CD4-positive, CD25-positive, alpha-beta regulatory T cell (primary cell): ENCODE measurements at regions not wholly inside any gene's neighbourhood (a gene's known extent, or its start where the extent isn't known, plus 50 kb on each side); places are given as distances from the start of the nearest gene placed in this dataset.

Experiments used
- ATAC-seq, 2 donors: fragments of 150-1000 bp; cut with Tn5 transposase; one replicate each; pipeline ENCODE4 v1.10.0; 2021; ENCODE audit warnings: low read depth in 2 of 2, moderate number of reproducible peaks in 2 of 2, moderate library complexity in 1 of 2
- DNase-seq, 3 donors: peaks; one replicate each; pipeline versions ENCODE4 v3.0.0 to v3.0.0-alpha.2; 2012 to 2022; ENCODE audit warnings: mixed read lengths in 1 of 3
- H3K27ac ChIP-seq: one replicate; pipeline ENCODE4 v1.7.0; 2013; ENCODE audit warnings: mild to moderate bottlenecking, low read length; ENCODE audit not compliant: insufficient read depth, poor library complexity, severe bottlenecking
- H3K27me3 ChIP-seq: one replicate; pipeline ENCODE4 v1.7.0; 2013; ENCODE audit warnings: low read length; ENCODE audit not compliant: control insufficient read depth, insufficient read depth
- H3K36me3 ChIP-seq: one replicate; pipeline ENCODE4 v1.7.0; 2013; ENCODE audit warnings: mild to moderate bottlenecking, low read length, moderate library complexity; ENCODE audit not compliant: control insufficient read depth, insufficient read depth
- H3K4me1 ChIP-seq: 2 replicates; pipeline ENCODE4 v1.7.0; 2013; ENCODE audit warnings: mild to moderate bottlenecking, low read length; ENCODE audit not compliant: insufficient read depth, control insufficient read depth, poor library complexity, severe bottlenecking
- H3K4me3 ChIP-seq: one replicate; pipeline ENCODE4 v1.7.0; 2013; ENCODE audit warnings: low read depth, mild to moderate bottlenecking, low read length, moderate library complexity
- H3K9me3 ChIP-seq, 2 experiments: 1 replicate in 1 of 2; 2 replicates in 1 of 2; pipeline ENCODE4 v1.7.0; 2013; ENCODE audit warnings: low read length in 2 of 2, mild to moderate bottlenecking in 1 of 2, moderate library complexity in 1 of 2; ENCODE audit not compliant: control insufficient read depth in 2 of 2
- H3K27ac Mint-ChIP-seq, 3 donors: one replicate each; pipeline ENCODE4 v1.8.0; 2020 to 2022; ENCODE audit warnings: mild to moderate bottlenecking in 3 of 3, mixed read lengths in 3 of 3, moderate library complexity in 2 of 3
- H3K27me3 Mint-ChIP-seq: one replicate; pipeline ENCODE4 v1.8.0; 2022; ENCODE audit warnings: mild to moderate bottlenecking, mixed read lengths
- H3K36me3 Mint-ChIP-seq: one replicate; pipeline ENCODE4 v1.8.0; 2020; ENCODE audit warnings: mixed read lengths
- H3K4me1 Mint-ChIP-seq, 4 donors: one replicate each; pipeline ENCODE4 v1.8.0; 2020 to 2022; ENCODE audit warnings: mixed read lengths in 4 of 4, mild to moderate bottlenecking in 1 of 4
- H3K4me3 Mint-ChIP-seq, 4 donors: one replicate each; pipeline ENCODE4 v1.8.0; 2020 to 2022; ENCODE audit warnings: mild to moderate bottlenecking in 4 of 4, mixed read lengths in 4 of 4, moderate library complexity in 3 of 4
- H3K9me3 Mint-ChIP-seq, 7 donors: one replicate each; pipeline ENCODE4 v1.8.0; 2020 to 2022; ENCODE audit warnings: mixed read lengths in 7 of 7, mild to moderate bottlenecking in 3 of 7, moderate library complexity in 2 of 7

GRCh38 chr6:84372290-84372689, 144.8 kb upstream of the CEP162 start:
- Mint-ChIP-seq H3K4me3 (no peak overlapping the region), H3K27ac (no peak overlapping the region), H3K4me1 (no peaks in the 10 kb centered on the region), H3K36me3 (no peaks in the 10 kb centered on the region), H3K27me3 (no peaks in the 10 kb centered on the region), H3K9me3 (peaks cover 0 to 9% (median 3%) of the 10 kb centered on the region in 7 donors)
- H3K4me1 ChIP-seq: no peaks in the 10 kb centered on the region
- no peaks in the 10 kb centered on the region for H3K27me3 ChIP-seq
- H3K36me3 ChIP-seq: no peaks in the 10 kb centered on the region
- DNase-seq (no peak), ATAC-seq (no peak)
- no peaks in the 10 kb centered on the region for H3K9me3 ChIP-seq
- no peak overlapping the region for H3K4me3 ChIP-seq
- no peak overlapping the region for H3K27ac ChIP-seq

DNA sequence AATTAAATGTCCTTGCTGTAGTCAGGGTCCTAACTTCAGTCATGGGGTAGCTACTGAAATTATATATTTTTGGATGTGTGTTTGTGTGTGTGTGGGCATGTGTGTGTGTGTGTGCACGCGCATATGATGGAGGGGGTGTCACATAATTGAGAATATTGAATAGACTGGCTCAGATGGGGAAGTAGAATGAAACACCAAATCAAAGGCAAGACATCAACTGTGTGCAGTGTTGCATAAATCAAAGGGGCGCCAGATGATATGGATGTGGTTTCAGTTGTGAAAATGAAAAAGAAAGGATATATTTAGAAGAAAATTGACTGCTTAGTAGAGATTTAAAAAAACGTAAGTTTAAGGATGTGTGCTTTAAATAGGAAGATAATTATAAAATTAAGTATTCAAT, 144.2 kb upstream of the CEP162 start:
- no peak for ATAC-seq
- H3K4me1 Mint-ChIP-seq: no peaks in the 10 kb centered on the region
- no peaks in the 10 kb centered on the region for H3K9me3 ChIP-seq

GRCh38 chr6:84362193-84362821, 134.9 kb upstream of the CEP162 start:
- ATAC-seq (no peak), DNase-seq (no peak)
- H3K4me3 ChIP-seq: no peak overlapping the region
- H3K36me3 ChIP-seq: no peaks in the 10 kb centered on the region
- Mint-ChIP-seq H3K36me3 (no peaks in the 10 kb centered on the region), H3K4me3 (no peak overlapping the region), H3K4me1 (no peaks in the 10 kb centered on the region), H3K9me3 (peaks cover 0 to 2% (median 0%) of the 10 kb centered on the region in 7 donors), H3K27me3 (no peaks in the 10 kb centered on the region), H3K27ac (no peak overlapping the region)
- H3K9me3 ChIP-seq: no peaks in the 10 kb centered on the region
- H3K27ac ChIP-seq: no peak overlapping the region
- no peaks in the 10 kb centered on the region for H3K27me3 ChIP-seq
- H3K4me1 ChIP-seq: no peaks in the 10 kb centered on the region

More for the DNA sequence above, 144.2 kb upstream of the CEP162 start:
- Histone ChIP-seq H3K4me1 (no peaks in the 10 kb centered on the region), H3K36me3 (no peaks in the 10 kb centered on the region), H3K4me3 (no peak overlapping the region), H3K27me3 (no peaks in the 10 kb centered on the region), H3K27ac (no peak overlapping the region)
- Mint-ChIP-seq H3K27ac (no peak overlapping the region), H3K36me3 (no peaks in the 10 kb centered on the region), H3K4me3 (no peak overlapping the region), H3K27me3 (no peaks in the 10 kb centered on the region), H3K9me3 (peaks cover 0 to 7% (median 3%) of the 10 kb centered on the region in 7 donors)
- DNase-seq: no peak

DNA sequence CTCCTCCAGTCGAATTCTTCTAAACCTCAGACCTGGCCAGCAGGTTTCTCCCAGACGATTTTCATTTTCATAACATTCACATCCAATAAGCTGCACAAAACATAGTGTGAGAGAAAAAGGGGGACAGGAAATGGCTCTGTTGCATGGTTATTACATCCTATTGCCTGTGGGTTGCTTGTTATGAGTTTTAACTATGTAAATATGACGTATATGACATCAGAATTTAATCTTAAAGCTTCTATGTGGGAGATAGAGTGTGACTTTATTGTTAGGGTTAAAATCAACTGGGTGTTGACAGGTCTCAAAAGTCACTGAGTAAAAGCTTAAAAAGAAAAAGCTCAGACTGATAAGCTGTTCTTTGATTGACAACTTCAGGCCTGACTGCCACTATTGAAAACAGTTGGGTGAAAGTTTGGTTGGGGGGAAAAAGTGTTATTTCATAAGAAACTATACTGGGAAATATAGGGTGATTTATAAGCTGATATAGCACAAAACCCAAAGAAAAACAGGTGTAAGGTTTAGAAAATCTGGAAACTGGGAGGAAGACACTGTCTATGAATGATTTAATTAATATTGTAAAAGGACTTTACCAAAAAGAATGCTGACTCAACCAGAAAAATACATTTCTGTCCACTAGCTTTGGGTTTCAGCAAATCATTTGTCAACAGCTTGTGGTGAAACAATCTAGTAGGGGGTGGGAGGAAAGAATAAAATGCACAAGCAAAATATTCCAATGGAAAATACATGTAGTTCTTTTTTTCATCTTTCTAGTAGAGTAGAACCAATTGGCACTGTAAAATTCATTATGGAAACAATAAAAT, 134.1 kb upstream of the CEP162 start:
- Mint-ChIP-seq H3K4me3 (no peak overlapping the region), H3K9me3 (peaks cover 0 to 2% (median 0%) of the 10 kb centered on the region in 7 donors), H3K27ac (no peak overlapping the region), H3K4me1 (no peaks in the 10 kb centered on the region), H3K36me3 (no peaks in the 10 kb centered on the region), H3K27me3 (no peaks in the 10 kb centered on the region)
- no peak overlapping the region for H3K27ac ChIP-seq
- H3K4me1 ChIP-seq: no peaks in the 10 kb centered on the region
- DNase-seq (no peak), ATAC-seq (no peak)
- H3K27me3 ChIP-seq: no peaks in the 10 kb centered on the region
- H3K4me3 ChIP-seq: no peak overlapping the region
- no peaks in the 10 kb centered on the region for H3K36me3 ChIP-seq
- no peaks in the 10 kb centered on the region for H3K9me3 ChIP-seq

- no peaks in the 10 kb centered on the region for H3K4me1 ChIP-seq
- H3K4me3 ChIP-seq: no peak overlapping the region
- DNase-seq (no peak), ATAC-seq (no peak)
- no peaks in the 10 kb centered on the region for H3K36me3 ChIP-seq
- no peaks in the 10 kb centered on the region for H3K4me1 Mint-ChIP-seq
- H3K27me3 ChIP-seq: no peaks in the 10 kb centered on the region
- no peak overlapping the region for H3K27ac ChIP-seq
- H3K9me3 ChIP-seq: no peaks in the 10 kb centered on the region
- peaks cover 0 to 2% (median 0%) of the 10 kb centered on the region in 7 donors for H3K9me3 Mint-ChIP-seq
- no peaks in the 10 kb centered on the region for H3K36me3 Mint-ChIP-seq
- H3K27me3 Mint-ChIP-seq: no peaks in the 10 kb centered on the region
- H3K4me3 Mint-ChIP-seq: no peak overlapping the region
- H3K27ac Mint-ChIP-seq: no peak overlapping the region
Measured at GRCh38 chr6:84360039-84360438, 132.6 kb upstream of the CEP162 start.

- ATAC-seq (no peak), DNase-seq (no peak)
- Mint-ChIP-seq H3K36me3 (no peaks in the 10 kb centered on the region), H3K9me3 (peaks cover 0 to 2% (median 0%) of the 10 kb centered on the region in 7 donors), H3K27me3 (no peaks in the 10 kb centered on the region), H3K4me1 (no peaks in the 10 kb centered on the region), H3K4me3 (no peak overlapping the region), H3K27ac (no peak overlapping the region)
- no peaks in the 10 kb centered on the region for H3K36me3 ChIP-seq
- H3K27me3 ChIP-seq: no peaks in the 10 kb centered on the region
- H3K4me3 ChIP-seq: no peak overlapping the region
- no peak overlapping the region for H3K27ac ChIP-seq
- no peaks in the 10 kb centered on the region for H3K4me1 ChIP-seq
- H3K9me3 ChIP-seq: no peaks in the 10 kb centered on the region
Measured at GRCh38 chr6:84358581-84358980, 131.1 kb upstream of the CEP162 start.

DNA sequence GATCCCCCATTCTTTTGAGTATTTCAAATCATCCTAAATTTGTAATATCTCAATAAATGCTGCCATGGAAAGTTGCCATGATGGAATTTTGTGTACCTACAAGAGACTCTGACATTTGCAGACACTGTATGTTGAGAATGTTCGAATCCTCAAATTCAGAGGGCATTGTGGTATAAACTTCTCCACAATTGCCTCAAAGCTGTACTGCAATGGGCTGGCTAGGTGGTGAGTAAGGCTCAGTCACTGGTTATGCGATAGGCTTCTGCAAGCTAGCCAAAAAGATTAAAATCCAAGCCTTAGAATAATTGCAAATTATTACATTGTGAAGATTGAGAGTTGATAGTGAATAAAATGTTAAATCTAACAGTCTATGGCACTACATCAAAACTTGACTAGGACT, 130.2 kb upstream of the CEP162 start:
- Mint-ChIP-seq H3K27me3 (no peaks in the 10 kb centered on the region), H3K4me3 (no peak overlapping the region), H3K36me3 (no peaks in the 10 kb centered on the region), H3K4me1 (no peaks in the 10 kb centered on the region), H3K27ac (no peak overlapping the region), H3K9me3 (peaks cover 0 to 3% (median 0%) of the 10 kb centered on the region in 7 donors)
- Histone ChIP-seq H3K36me3 (no peaks in the 10 kb centered on the region), H3K4me1 (no peaks in the 10 kb centered on the region), H3K27me3 (no peaks in the 10 kb centered on the region), H3K27ac (no peak overlapping the region), H3K4me3 (no peak overlapping the region), H3K9me3 (no peaks in the 10 kb centered on the region)
- no peak for ATAC-seq
- no peak for DNase-seq

DNA sequence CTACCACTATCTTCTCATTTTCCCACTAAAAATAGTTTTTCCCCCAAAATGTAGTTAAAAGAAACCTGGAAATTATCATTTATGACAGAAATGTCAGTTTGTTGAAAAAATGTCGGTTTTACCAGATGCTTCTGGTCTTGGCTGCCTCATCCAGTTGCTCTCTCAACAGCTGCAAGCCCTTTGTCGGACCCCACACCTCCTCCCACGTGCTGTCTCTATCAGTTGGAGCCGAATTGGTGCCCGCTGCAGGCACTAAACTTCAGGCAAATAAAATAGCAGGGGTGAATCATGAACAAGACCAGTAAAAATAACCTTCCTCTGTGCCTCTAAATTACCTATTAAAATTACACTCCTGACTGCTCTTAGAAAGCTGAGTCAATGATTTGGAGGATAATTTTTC, 129.5 kb upstream of the CEP162 start:
- no peaks in the 10 kb centered on the region for H3K36me3 Mint-ChIP-seq
- peaks cover 0 to 3% (median 0%) of the 10 kb centered on the region in 7 donors for H3K9me3 Mint-ChIP-seq
- H3K27ac ChIP-seq: no peak overlapping the region
- H3K4me1 Mint-ChIP-seq: no peaks in the 10 kb centered on the region
- no peak overlapping the region for H3K4me3 Mint-ChIP-seq
- no peak overlapping the region for H3K4me3 ChIP-seq
- H3K36me3 ChIP-seq: no peaks in the 10 kb centered on the region
- no peaks in the 10 kb centered on the region for H3K4me1 ChIP-seq
- no peak overlapping the region for H3K27ac Mint-ChIP-seq
- no peaks in the 10 kb centered on the region for H3K9me3 ChIP-seq
- DNase-seq (no peak), ATAC-seq (no peak)
- H3K27me3 Mint-ChIP-seq: no peaks in the 10 kb centered on the region
- H3K27me3 ChIP-seq: no peaks in the 10 kb centered on the region
